NB4 (cell line): ENCODE measurements at regions not wholly inside any gene's neighbourhood (a gene's known extent, or its start where the extent isn't known, plus 50 kb on each side); places are given as distances from the start of the nearest gene placed in this dataset.

Experiments used
- DNase-seq: peaks from one replicate; pipeline ENCODE4 v3.0.0; 2010; ENCODE audit warnings: low read depth
- H3K4me3 ChIP-seq: one replicate; pipeline ENCODE4 v1.5.1; 2011; ENCODE audit warnings: mild to moderate bottlenecking, low read depth, low read length, moderate library complexity
- MYC ChIP-seq: IDR thresholded peaks from 2 replicates; pipeline ENCODE4 v1.6.1; 2011; ENCODE audit warnings: low read depth, low read length
- POLR2A ChIP-seq: IDR thresholded peaks from 2 replicates; pipeline ENCODE4 v1.6.1; 2011; ENCODE audit warnings: mild to moderate bottlenecking; ENCODE audit not compliant: insufficient read length; ENCODE audit errors: extremely low read depth
- TF ChIP-seq, protein P1 (sequence below): IDR thresholded peaks from one replicate; pipeline ENCODE4 v1.5.1; 2012; ENCODE audit warnings: low read depth, low read length
- TF ChIP-seq, protein P2 (sequence below): IDR thresholded peaks from 2 replicates; pipeline ENCODE4 v1.6.1; 2011; ENCODE audit warnings: low read depth, low read length

DNA sequence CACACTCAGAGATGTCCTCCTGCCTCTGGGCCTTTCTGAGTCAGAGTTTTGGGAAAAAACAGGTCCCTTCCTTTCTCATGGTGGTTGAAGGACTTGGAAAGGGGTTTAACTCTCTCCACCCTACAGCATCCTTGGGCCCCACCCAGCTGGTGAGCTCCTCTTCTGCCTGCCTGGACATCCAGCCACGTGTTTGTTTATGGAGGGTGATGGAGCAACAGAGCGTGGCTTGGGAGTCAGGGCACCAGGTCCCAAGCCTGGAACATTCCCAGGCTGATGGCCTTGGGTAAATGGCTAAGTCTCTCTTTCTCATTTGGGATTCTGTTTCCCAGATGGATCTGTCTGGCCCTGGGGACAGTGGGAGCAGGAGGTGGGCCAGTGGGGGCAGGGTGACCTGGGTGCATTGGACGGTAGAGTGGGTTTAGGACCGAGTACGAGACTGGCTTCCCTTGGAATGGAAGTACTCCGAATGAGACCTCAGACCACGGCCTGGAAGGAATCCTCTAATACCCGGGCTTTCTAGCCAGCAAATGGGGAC is 141.1 kb upstream of the IRX2 start:
- no peak for DNase-seq
- no peak overlapping the region for H3K4me3 ChIP-seq

DNA sequence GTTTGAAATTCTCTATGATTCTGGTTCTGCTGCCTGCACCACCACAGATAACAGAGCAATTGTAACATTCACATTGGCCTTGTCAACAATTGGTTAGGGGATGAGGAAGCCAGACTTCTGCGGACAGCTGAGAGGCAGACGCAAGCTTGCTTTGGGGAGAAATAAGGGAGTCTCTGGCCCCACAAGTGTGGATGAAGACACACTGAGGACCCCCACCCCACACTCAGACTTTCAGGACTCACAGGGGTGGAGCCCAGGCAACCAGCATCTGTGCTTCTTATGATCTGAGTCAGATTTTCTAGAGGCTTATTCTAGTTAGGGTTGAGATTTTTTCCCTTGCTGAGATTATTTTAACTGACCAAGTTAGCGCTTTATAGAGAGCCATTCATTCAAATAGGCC is 140.3 kb upstream of the IRX2 start:
- no peak overlapping the region for H3K4me3 ChIP-seq
- TF ChIP-seq POLR2A = no peak
- TF ChIP-seq, protein P1, sequence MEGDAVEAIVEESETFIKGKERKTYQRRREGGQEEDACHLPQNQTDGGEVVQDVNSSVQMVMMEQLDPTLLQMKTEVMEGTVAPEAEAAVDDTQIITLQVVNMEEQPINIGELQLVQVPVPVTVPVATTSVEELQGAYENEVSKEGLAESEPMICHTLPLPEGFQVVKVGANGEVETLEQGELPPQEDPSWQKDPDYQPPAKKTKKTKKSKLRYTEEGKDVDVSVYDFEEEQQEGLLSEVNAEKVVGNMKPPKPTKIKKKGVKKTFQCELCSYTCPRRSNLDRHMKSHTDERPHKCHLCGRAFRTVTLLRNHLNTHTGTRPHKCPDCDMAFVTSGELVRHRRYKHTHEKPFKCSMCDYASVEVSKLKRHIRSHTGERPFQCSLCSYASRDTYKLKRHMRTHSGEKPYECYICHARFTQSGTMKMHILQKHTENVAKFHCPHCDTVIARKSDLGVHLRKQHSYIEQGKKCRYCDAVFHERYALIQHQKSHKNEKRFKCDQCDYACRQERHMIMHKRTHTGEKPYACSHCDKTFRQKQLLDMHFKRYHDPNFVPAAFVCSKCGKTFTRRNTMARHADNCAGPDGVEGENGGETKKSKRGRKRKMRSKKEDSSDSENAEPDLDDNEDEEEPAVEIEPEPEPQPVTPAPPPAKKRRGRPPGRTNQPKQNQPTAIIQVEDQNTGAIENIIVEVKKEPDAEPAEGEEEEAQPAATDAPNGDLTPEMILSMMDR = no peak
- TF ChIP-seq MYC = no peak
- TF ChIP-seq, protein P2, sequence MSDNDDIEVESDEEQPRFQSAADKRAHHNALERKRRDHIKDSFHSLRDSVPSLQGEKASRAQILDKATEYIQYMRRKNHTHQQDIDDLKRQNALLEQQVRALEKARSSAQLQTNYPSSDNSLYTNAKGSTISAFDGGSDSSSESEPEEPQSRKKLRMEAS = no peak
- DNase-seq = no peak

More for the DNA sequence above, 141.1 kb upstream of the IRX2 start:
- no peak for TF ChIP-seq MYC
- TF ChIP-seq, protein P1 = no peak
- no peak for TF ChIP-seq POLR2A
- TF ChIP-seq, protein P2 = no peak

DNA sequence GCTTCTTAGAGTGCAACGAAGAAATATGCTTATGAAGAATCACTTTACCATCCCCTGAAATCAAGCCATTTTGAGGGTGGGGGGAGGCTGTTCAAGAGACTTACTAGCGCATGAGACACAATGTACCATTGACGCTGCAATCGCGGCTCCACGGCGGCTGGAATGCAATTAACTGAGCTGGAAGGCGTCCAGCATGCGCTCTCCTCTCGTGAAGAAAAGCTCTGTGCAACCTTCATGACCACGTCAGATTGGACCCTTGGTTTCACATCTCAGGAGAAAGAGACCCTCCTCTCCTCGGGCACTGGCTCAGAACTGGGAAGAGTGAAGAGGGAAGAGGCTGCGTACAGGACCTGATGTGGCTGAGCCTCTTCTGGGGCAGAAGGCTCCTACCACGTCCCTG is 138.5 kb upstream of the IRX2 start:
- H3K4me3 ChIP-seq = no peak overlapping the region
- TF ChIP-seq, protein P2 = no peak
- TF ChIP-seq, protein P1 = no peak
- no peak for TF ChIP-seq POLR2A
- no peak for TF ChIP-seq MYC
- no peak for DNase-seq

- no peak for TF ChIP-seq MYC
- TF ChIP-seq, protein P1 = no peak
- TF ChIP-seq POLR2A = no peak
- TF ChIP-seq, protein P2 = no peak
- H3K4me3 ChIP-seq = no peak overlapping the region
- DNase-seq = no peak
Observed at GRCh38 chr5:2888520-2889060, 137.1 kb upstream of the IRX2 start.

DNA sequence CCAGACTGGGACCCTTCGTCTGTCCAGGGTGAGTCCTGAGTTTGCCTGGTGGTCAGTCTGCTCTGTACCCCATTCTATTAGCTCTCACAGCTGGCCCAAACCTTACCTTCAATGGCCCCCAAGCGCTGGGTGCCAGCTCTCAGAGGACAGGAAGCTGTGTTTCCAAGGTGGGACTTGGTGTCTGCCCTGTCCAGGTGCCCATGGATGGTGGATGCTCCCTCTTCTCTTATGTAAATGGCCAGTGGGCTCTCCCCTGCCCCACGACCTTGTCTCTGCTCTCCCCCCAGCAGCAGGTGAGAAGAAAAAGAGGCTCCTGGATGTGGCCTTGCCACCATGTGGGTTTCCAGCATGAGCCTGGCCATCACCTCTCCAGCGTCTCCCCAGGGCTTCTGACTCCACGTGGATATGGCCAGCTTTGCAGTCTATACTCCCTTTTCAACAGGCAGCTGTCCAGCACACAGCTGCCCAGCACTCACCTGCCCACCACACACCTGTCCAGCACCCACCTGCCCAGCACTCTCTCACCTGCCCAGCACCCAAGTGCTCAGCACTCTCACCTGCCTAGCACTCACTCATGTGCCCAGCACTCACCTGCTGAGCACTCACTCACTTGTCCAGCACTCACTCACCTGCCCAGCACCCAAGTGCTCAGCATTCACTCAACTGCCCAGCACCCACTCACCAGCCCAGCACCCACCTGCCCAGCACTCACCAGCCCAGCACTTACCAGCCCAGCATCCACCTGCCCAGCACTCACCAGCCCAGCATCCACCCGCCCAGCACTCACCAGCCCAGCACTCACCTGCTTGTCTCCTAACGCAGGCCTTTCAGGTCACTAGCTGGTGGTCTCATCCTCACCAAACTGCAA is 136.2 kb upstream of the IRX2 start:
- H3K4me3 ChIP-seq = no peak overlapping the region
- TF ChIP-seq, protein P2 = no peak
- TF ChIP-seq POLR2A (no peak), MYC (no peak)
- TF ChIP-seq, protein P1 = no peak
- DNase-seq = no peak
